ENCODE measurements at regions not wholly inside any gene's neighbourhood (a gene's known extent, or its start where the extent isn't known, plus 50 kb on each side); places are given as distances from the start of the nearest gene placed in this dataset.
A peak's percentile ranks its signal among the peaks of the same experiment; 100 is the strongest.

DNA sequence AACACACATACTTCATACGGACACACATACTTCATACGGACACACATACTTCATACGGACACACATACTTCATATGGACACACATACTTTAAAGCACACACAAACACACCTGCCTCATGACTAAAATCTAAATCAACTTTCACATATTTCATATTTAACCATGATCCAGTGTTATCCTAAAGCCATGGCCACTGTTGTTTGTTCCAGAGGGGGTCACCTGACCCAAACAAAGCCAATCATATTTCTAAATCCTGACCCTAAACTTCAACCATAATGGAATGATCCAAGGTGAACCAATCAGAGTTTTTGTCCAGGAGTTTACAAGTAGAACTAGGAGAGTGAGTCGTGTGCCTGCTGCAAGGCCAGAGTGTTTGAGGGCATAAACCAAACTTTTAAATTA is 97.2 kb upstream of the KIT start:
- no peaks in the 10 kb centered on the region for H3K36me3 ChIP-seq (ENCODE audit: control insufficient read depth in 2 of 2, extremely low read depth in 1 of 2, insufficient read depth in 1 of 2, low read length in 1 of 2)

DNA sequence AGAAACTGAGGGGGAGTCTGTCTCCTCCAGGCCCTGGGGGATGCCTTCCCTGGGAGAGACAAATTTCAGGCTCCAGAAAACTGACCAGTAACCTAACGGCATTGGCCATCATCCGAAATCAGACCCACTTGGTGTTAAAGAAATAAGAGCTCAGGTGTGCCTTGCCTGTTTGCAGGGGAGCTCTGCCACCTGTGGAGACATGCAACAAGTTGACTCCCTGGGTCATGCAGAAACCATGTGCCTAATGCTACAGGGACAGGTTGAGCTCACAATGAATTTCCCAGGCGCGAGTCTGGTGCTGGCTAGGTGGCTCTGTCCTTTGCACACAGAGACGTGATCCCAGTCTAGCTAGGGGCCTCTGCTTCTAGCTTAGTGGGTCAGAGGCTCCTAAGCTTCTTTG is 95.8 kb upstream of the KIT start:
- no peaks in the 10 kb centered on the region for H3K9me3 ChIP-seq
- DNase-seq: no peak
- no peak overlapping the region for H3K4me3 ChIP-seq (ENCODE audit: control insufficient read depth in 1 of 2, extremely low read depth in 1 of 2, low read length in 1 of 2)
- Mint-ChIP-seq H3K4me1 (peaks cover 4 to 9% (median 8%) of the 10 kb centered on the region in 3 donors), H3K4me3 (no peak overlapping the region), H3K9me3 (no peaks in the 10 kb centered on the region), H3K27me3 (peaks cover 4 to 11% of the 10 kb centered on the region in 2 donors), H3K27ac (no peak overlapping the region), H3K36me3 (no peaks in the 10 kb centered on the region)
- no peaks in the 10 kb centered on the region for H3K4me1 ChIP-seq (ENCODE audit: control insufficient read depth in 1 of 2, extremely low read depth in 1 of 2, insufficient read depth in 2 of 2, low read length in 2 of 2)
- ChIA-PET CTCF (no interaction called here), POLR2A (no interaction called here)
- WGBS (ENCODE audit: insufficient coverage): 88% methylated on average over 5 of the region's 5 CpGs
- no peaks in the 10 kb centered on the region for H3K36me3 ChIP-seq (ENCODE audit: control insufficient read depth in 2 of 2, extremely low read depth in 1 of 2, insufficient read depth in 1 of 2, low read length in 1 of 2)
- no peak for ATAC-seq (replicated peaks in 1 of 4)
- no peak overlapping the region for H3K27ac ChIP-seq (ENCODE audit: low read length)
- H3K27me3 ChIP-seq (replicated peaks in 1 of 2; ENCODE audit: control insufficient read depth in 2 of 2, extremely low read depth in 1 of 2, insufficient read depth in 2 of 2, low read length in 1 of 2): no peaks in the 10 kb centered on the region

More for the DNA sequence above, 97.2 kb upstream of the KIT start:
- Histone ChIP-seq H3K9me3 (no peaks in the 10 kb centered on the region), H3K27ac (ENCODE audit: low read length) (no peak overlapping the region), H3K4me3 (ENCODE audit: control insufficient read depth in 1 of 2, extremely low read depth in 1 of 2, low read length in 1 of 2) (no peak overlapping the region), H3K27me3 (replicated peaks in 1 of 2; ENCODE audit: control insufficient read depth in 2 of 2, extremely low read depth in 1 of 2, insufficient read depth in 2 of 2, low read length in 1 of 2) (no peaks in the 10 kb centered on the region), H3K4me1 (ENCODE audit: control insufficient read depth in 1 of 2, extremely low read depth in 1 of 2, insufficient read depth in 2 of 2, low read length in 2 of 2) (no peaks in the 10 kb centered on the region)
- CTCF ChIA-PET: no interaction called here
- no peak for DNase-seq
- no peak for ATAC-seq (replicated peaks in 1 of 4)
- Mint-ChIP-seq H3K9me3 (no peaks in the 10 kb centered on the region), H3K27ac (no peak overlapping the region), H3K4me3 (no peak overlapping the region), H3K4me1 (no peaks in the 10 kb centered on the region), H3K27me3 (peaks cover 4 to 11% of the 10 kb centered on the region in 2 donors), H3K36me3 (no peaks in the 10 kb centered on the region)
- POLR2A ChIA-PET: no interaction called here
- WGBS (ENCODE audit: insufficient coverage): 90% methylated on average over 4 of the region's 4 CpGs

DNA sequence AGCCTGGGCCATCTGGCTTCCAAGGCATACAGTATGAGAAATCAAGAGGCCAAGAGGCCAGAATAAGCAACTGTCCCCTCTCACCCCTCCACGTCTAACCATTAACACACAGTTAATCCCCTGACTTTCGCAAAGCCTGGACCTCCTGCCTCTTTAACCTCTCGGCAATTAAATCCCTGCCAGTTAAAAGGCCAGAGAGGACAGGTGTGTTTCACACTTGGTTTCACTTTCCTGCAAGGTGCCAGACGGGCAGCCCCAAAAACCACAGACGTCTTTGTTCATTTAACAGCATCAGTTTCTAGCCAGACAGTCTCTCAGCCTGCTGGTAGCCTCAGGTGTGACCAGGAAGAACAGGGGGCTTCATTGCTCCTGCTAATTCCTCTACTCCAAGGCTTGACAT is 91.1 kb upstream of the KIT start:
- peaks cover 0 to 2% of the 10 kb centered on the region in 2 donors for H3K27me3 Mint-ChIP-seq
- H3K4me1 Mint-ChIP-seq: peaks cover 6 to 9% (median 8%) of the 10 kb centered on the region in 3 donors
- no peaks in the 10 kb centered on the region for H3K27me3 ChIP-seq (replicated peaks in 1 of 2; ENCODE audit: control insufficient read depth in 2 of 2, extremely low read depth in 1 of 2, insufficient read depth in 2 of 2, low read length in 1 of 2)
- no peak overlapping the region for H3K4me3 ChIP-seq (ENCODE audit: control insufficient read depth in 1 of 2, extremely low read depth in 1 of 2, low read length in 1 of 2)
- H3K27ac ChIP-seq (ENCODE audit: low read length): no peak overlapping the region
- H3K9me3 ChIP-seq: no peaks in the 10 kb centered on the region
- DNase-seq: peak in 1 of 35 experiments; percentile 1
- no peaks in the 10 kb centered on the region for H3K9me3 Mint-ChIP-seq
- no peak overlapping the region for H3K4me3 Mint-ChIP-seq
- ATAC-seq (replicated peaks in 1 of 4): no peak
- H3K36me3 Mint-ChIP-seq: no peaks in the 10 kb centered on the region
- no peaks in the 10 kb centered on the region for H3K36me3 ChIP-seq (ENCODE audit: control insufficient read depth in 2 of 2, extremely low read depth in 1 of 2, insufficient read depth in 1 of 2, low read length in 1 of 2)
- CTCF ChIA-PET: no interaction called here
- POLR2A ChIA-PET: no interaction called here
- WGBS (ENCODE audit: insufficient coverage): 35% methylated on average over 5 of the region's 5 CpGs
- H3K27ac Mint-ChIP-seq: no peak overlapping the region
- no peaks in the 10 kb centered on the region for H3K4me1 ChIP-seq (ENCODE audit: control insufficient read depth in 1 of 2, extremely low read depth in 1 of 2, insufficient read depth in 2 of 2, low read length in 2 of 2)

DNA sequence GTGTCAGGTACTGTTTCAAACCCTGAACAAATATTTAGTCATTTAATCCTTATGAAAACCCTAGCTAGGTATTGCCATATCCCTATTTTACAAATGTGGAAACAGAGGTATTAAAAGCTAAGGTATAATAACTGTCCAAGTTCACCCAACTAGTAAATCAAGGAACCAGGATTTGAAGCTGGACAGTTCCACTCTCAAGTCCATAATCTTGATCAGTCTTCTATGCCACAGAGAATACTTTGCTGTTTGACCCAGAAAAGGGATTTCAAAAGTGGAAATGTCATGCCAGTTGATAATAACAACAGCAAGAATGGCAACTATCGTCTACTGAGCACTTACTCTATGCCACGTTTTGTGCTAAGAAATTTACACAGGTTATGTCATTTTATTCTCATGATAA is 90.4 kb upstream of the KIT start:
- Mint-ChIP-seq H3K27ac (no peak overlapping the region), H3K27me3 (peaks cover 0 to 2% of the 10 kb centered on the region in 2 donors)

DNA sequence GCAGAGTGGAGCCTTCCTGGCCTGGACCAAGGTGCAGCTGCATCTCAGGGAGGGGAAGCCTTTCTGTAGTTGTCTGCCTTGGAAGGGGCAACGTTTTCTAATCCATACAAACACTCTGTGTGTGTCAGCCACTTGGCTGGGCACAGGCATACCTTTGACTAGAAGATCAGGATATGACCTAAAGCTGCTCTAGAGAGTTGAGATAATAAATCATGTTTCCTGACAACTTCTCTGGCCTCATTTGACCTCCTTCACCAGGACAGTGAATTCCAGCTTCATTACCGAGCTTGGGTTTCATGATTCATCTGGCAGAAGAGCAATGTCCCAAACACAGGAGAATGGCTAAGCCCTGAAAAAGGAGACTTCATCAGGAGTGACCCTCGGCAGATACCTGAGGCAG is 89.6 kb upstream of the KIT start:
- Histone ChIP-seq H3K4me1 (ENCODE audit: control insufficient read depth in 1 of 2, extremely low read depth in 1 of 2, insufficient read depth in 2 of 2, low read length in 2 of 2) (no peaks in the 10 kb centered on the region), H3K9me3 (no peaks in the 10 kb centered on the region), H3K27ac (ENCODE audit: low read length) (no peak overlapping the region), H3K4me3 (ENCODE audit: control insufficient read depth in 1 of 2, extremely low read depth in 1 of 2, low read length in 1 of 2) (no peak overlapping the region), H3K36me3 (ENCODE audit: control insufficient read depth in 2 of 2, extremely low read depth in 1 of 2, insufficient read depth in 1 of 2, low read length in 1 of 2) (no peaks in the 10 kb centered on the region), H3K27me3 (replicated peaks in 1 of 2; ENCODE audit: control insufficient read depth in 2 of 2, extremely low read depth in 1 of 2, insufficient read depth in 2 of 2, low read length in 1 of 2) (no peaks in the 10 kb centered on the region)
- H3K36me3 Mint-ChIP-seq: no peaks in the 10 kb centered on the region
- WGBS (ENCODE audit: insufficient coverage): 56% methylated on average over 2 of the region's 3 CpGs
- H3K9me3 Mint-ChIP-seq: no peaks in the 10 kb centered on the region
- no peak for DNase-seq
- H3K27ac Mint-ChIP-seq: no peak overlapping the region
- peaks cover 6 to 9% (median 8%) of the 10 kb centered on the region in 3 donors for H3K4me1 Mint-ChIP-seq
- H3K4me3 Mint-ChIP-seq: no peak overlapping the region
- POLR2A ChIA-PET: no interaction called here
- ATAC-seq (replicated peaks in 1 of 4): no peak
- CTCF ChIA-PET: no interaction called here
- H3K27me3 Mint-ChIP-seq: peaks cover 0 to 2% of the 10 kb centered on the region in 2 donors

More for the DNA sequence above, 90.4 kb upstream of the KIT start:
- Histone ChIP-seq H3K9me3 (no peaks in the 10 kb centered on the region), H3K36me3 (ENCODE audit: control insufficient read depth in 2 of 2, extremely low read depth in 1 of 2, insufficient read depth in 1 of 2, low read length in 1 of 2) (no peaks in the 10 kb centered on the region), H3K27me3 (replicated peaks in 1 of 2; ENCODE audit: control insufficient read depth in 2 of 2, extremely low read depth in 1 of 2, insufficient read depth in 2 of 2, low read length in 1 of 2) (no peaks in the 10 kb centered on the region), H3K4me3 (ENCODE audit: control insufficient read depth in 1 of 2, extremely low read depth in 1 of 2, low read length in 1 of 2) (no peak overlapping the region), H3K27ac (ENCODE audit: low read length) (no peak overlapping the region), H3K4me1 (ENCODE audit: control insufficient read depth in 1 of 2, extremely low read depth in 1 of 2, insufficient read depth in 2 of 2, low read length in 2 of 2) (no peaks in the 10 kb centered on the region)
- DNase-seq (no peak), ATAC-seq (replicated peaks in 1 of 4) (no peak)
- Mint-ChIP-seq H3K9me3 (no peaks in the 10 kb centered on the region), H3K4me3 (no peak overlapping the region), H3K36me3 (no peaks in the 10 kb centered on the region), H3K4me1 (peaks cover 6 to 9% (median 8%) of the 10 kb centered on the region in 3 donors)
- ChIA-PET CTCF (no interaction called here), POLR2A (no interaction called here)
- WGBS (ENCODE audit: insufficient coverage): no CpG with 5 or more reads among the region's 2 CpGs

DNA sequence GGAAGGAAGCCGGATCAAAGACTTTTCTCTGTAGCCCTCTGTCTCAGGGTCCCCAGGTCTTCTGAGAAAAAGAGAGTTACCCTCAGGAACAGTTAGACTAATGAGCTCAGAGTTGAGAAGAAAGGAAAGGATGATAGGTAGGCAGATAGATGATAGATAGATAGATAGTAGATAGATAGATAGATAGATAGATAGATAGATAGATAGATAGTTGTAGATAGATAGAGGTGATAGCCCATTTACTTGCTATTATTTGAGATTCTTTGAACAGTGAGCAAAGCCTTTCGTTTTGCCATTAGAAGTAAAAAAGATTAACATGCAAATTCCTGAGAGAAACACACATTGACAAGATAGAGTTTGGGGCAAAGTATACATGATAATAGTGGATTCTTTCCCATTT is 86.9 kb upstream of the KIT start:
- no peak overlapping the region for H3K4me3 ChIP-seq (ENCODE audit: control insufficient read depth in 1 of 2, extremely low read depth in 1 of 2, low read length in 1 of 2)
- POLR2A ChIA-PET: no interaction called here
- H3K36me3 ChIP-seq (ENCODE audit: control insufficient read depth in 2 of 2, extremely low read depth in 1 of 2, insufficient read depth in 1 of 2, low read length in 1 of 2): no peaks in the 10 kb centered on the region
- no peaks in the 10 kb centered on the region for H3K27me3 ChIP-seq (replicated peaks in 1 of 2; ENCODE audit: control insufficient read depth in 2 of 2, extremely low read depth in 1 of 2, insufficient read depth in 2 of 2, low read length in 1 of 2)
- H3K36me3 Mint-ChIP-seq: no peaks in the 10 kb centered on the region
- ATAC-seq (replicated peaks in 1 of 4): no peak
- H3K9me3 Mint-ChIP-seq: no peaks in the 10 kb centered on the region
- H3K9me3 ChIP-seq: no peaks in the 10 kb centered on the region
- WGBS (ENCODE audit: insufficient coverage): 56% methylated on average over 2 of the region's 2 CpGs
- peaks cover 2 to 5% of the 10 kb centered on the region in 2 donors for H3K27me3 Mint-ChIP-seq
- CTCF ChIA-PET: no interaction called here
- H3K27ac ChIP-seq (ENCODE audit: low read length): no peak overlapping the region
- no peak overlapping the region for H3K27ac Mint-ChIP-seq
- no peak for DNase-seq
- no peak overlapping the region for H3K4me3 Mint-ChIP-seq
- peaks cover 6 to 9% (median 8%) of the 10 kb centered on the region in 3 donors for H3K4me1 Mint-ChIP-seq
- no peaks in the 10 kb centered on the region for H3K4me1 ChIP-seq (ENCODE audit: control insufficient read depth in 1 of 2, extremely low read depth in 1 of 2, insufficient read depth in 2 of 2, low read length in 2 of 2)
